GM23338 (cell line): ENCODE measurements at regions not wholly inside any gene's neighbourhood (a gene's known extent, or its start where the extent isn't known, plus 50 kb on each side); places are given as distances from the start of the nearest gene placed in this dataset.

Source experiments
- ATAC-seq: fragments of 200-7000 bp; cut with Tn5 transposase; 3 replicates; pipeline ENCODE4 v1.9.1; 2020
- DNase-seq: peaks from one replicate; pipeline ENCODE4 v3.0.0-alpha.2; 2015; ENCODE audit warnings: low spot score
- H2AFZ ChIP-seq: fragments of 200-600 bp; sonication (generic); 2 replicates; pipeline ENCODE4 v1.8.0; 2016; ENCODE audit warnings: antibody characterized with exemption, mild to moderate bottlenecking, moderate library complexity
- H3F3A ChIP-seq: fragments of 200-600 bp; sonication (generic); replicated peaks from 2 replicates; pipeline ENCODE4 v1.8.0; 2017; ENCODE audit warnings: antibody characterized with exemption, mixed run types, low read depth
- H3K27ac ChIP-seq: fragments of 200-600 bp; sonication (generic); 2 replicates; pipeline ENCODE4 v1.6.1; 2016; ENCODE audit warnings: low read depth
- H3K27me3 ChIP-seq: fragments of 200-600 bp; sonication (generic); 2 replicates; pipeline ENCODE4 v1.8.0; 2016; ENCODE audit warnings: mild to moderate bottlenecking, mixed run types, moderate library complexity; ENCODE audit not compliant: insufficient read depth
- H3K36me3 ChIP-seq: fragments of 200-600 bp; sonication (generic); 2 replicates; pipeline ENCODE4 v1.8.0; 2016; ENCODE audit warnings: mild to moderate bottlenecking; ENCODE audit not compliant: insufficient read depth
- H3K4me1 ChIP-seq: fragments of 200-600 bp; sonication (generic); 2 replicates; pipeline ENCODE4 v1.8.0; 2016; ENCODE audit warnings: mild to moderate bottlenecking, moderate library complexity; ENCODE audit not compliant: insufficient read depth
- H3K4me2 ChIP-seq: fragments of 200-600 bp; sonication (generic); 2 replicates; pipeline ENCODE4 v1.7.1; 2017; ENCODE audit warnings: mixed run types
- H3K4me3 ChIP-seq: fragments of 200-600 bp; sonication (generic); 2 replicates; pipeline ENCODE4 v1.6.1; 2016; ENCODE audit warnings: mixed run types
- H3K79me2 ChIP-seq: fragments of 200-600 bp; sonication (generic); replicated peaks from 2 replicates; pipeline ENCODE4 v1.8.0; 2017; ENCODE audit warnings: mild to moderate bottlenecking; ENCODE audit not compliant: insufficient read depth
- H3K9me2 ChIP-seq: fragments of 200-600 bp; sonication (generic); 2 replicates; pipeline ENCODE4 v1.8.0; 2017; ENCODE audit not compliant: insufficient read depth
- H4K20me1 ChIP-seq: fragments of 200-600 bp; sonication (generic); replicated peaks from 2 replicates; pipeline ENCODE4 v1.8.0; 2017; ENCODE audit warnings: mild to moderate bottlenecking; ENCODE audit not compliant: insufficient read depth
- H3K27ac Mint-ChIP-seq: 2 replicates; pipeline ENCODE4 v1.8.0; 2020; ENCODE audit warnings: inconsistent platforms, mild to moderate bottlenecking, moderate library complexity, mixed read lengths
- H3K27me3 Mint-ChIP-seq: 3 replicates; pipeline ENCODE4 v1.8.0; 2022; ENCODE audit warnings: low read depth, mild to moderate bottlenecking, moderate library complexity, mixed read lengths, inconsistent platforms; ENCODE audit not compliant: insufficient read depth, poor library complexity
- H3K36me3 Mint-ChIP-seq: 3 replicates; pipeline ENCODE4 v1.8.0; 2021; ENCODE audit warnings: low read depth, mild to moderate bottlenecking, inconsistent platforms, moderate library complexity, mixed read lengths
- H3K4me1 Mint-ChIP-seq: 3 replicates; pipeline ENCODE4 v1.8.0; 2020; ENCODE audit warnings: mild to moderate bottlenecking, inconsistent platforms, mixed read lengths
- H3K4me3 Mint-ChIP-seq: 3 replicates; pipeline ENCODE4 v1.8.0; 2021; ENCODE audit warnings: moderate library complexity, mild to moderate bottlenecking, inconsistent platforms, mixed read lengths
- H3K9me3 Mint-ChIP-seq: 3 replicates; pipeline ENCODE4 v1.8.0; 2020; ENCODE audit warnings: moderate library complexity, mild to moderate bottlenecking, inconsistent platforms, mixed read lengths
- CREB1 ChIP-seq: fragments of 250-450 bp; sonication (Bioruptor Pico); IDR thresholded peaks from 2 replicates; pipeline ENCODE4 v1.5.0; 2020; ENCODE audit warnings: low read depth, mild to moderate bottlenecking, moderate library complexity
- EZH2 ChIP-seq: fragments of 200-600 bp; sonication (generic); IDR thresholded peaks from one replicate; pipeline ENCODE4 v1.8.0; 2017; ENCODE audit warnings: antibody characterized with exemption, mild to moderate bottlenecking, low read depth; ENCODE audit not compliant: unreplicated experiment
- EZH2phosphoT487 ChIP-seq: fragments of 200-600 bp; sonication (generic); IDR thresholded peaks from one replicate; pipeline ENCODE4 v1.8.1; 2018; ENCODE audit warnings: antibody characterized with exemption; ENCODE audit not compliant: unreplicated experiment
- JUNB ChIP-seq: IDR thresholded peaks from one replicate; pipeline ENCODE4 v1.6.1; 2016; ENCODE audit warnings: antibody characterized with exemption; ENCODE audit not compliant: unreplicated experiment
- NANOG ChIP-seq: IDR thresholded peaks from 2 replicates; pipeline ENCODE4 v1.6.1; 2016; ENCODE audit warnings: antibody characterized with exemption, borderline replicate concordance
- POLR2AphosphoS5 ChIP-seq: IDR thresholded peaks from 2 replicates; pipeline ENCODE4 v1.6.1; 2016; ENCODE audit warnings: antibody characterized with exemption, low read depth
- STAT1 ChIP-seq: IDR thresholded peaks from one replicate; pipeline ENCODE4 v1.6.1; 2016; ENCODE audit warnings: antibody characterized with exemption; ENCODE audit not compliant: unreplicated experiment
- ZNF114 ChIP-seq: fragments of 250-450 bp; sonication (Bioruptor Pico); IDR thresholded peaks from 2 replicates; pipeline ENCODE4 v1.5.0; 2020; ENCODE audit warnings: mild to moderate bottlenecking, moderate library complexity
- ZNF331 ChIP-seq: fragments of 250-450 bp; sonication (Bioruptor Pico); IDR thresholded peaks from 2 replicates; pipeline ENCODE4 v1.5.0; 2020; ENCODE audit warnings: low read depth, mild to moderate bottlenecking, moderate library complexity
- TF ChIP-seq, protein P1 (sequence below): IDR thresholded peaks from 2 replicates; pipeline ENCODE4 v1.6.1; 2016; ENCODE audit warnings: antibody characterized with exemption
- TF ChIP-seq, protein P2 (sequence below), 2 experiments: fragments of 200-600 bp in 1 of 2; sonication (generic) in 1 of 2; conservative IDR thresholded peaks; 2 replicates each; pipeline versions ENCODE4 v1.5.1 to v1.6.1; 2016 to 2017; ENCODE audit warnings: antibody characterized with exemption in 2 of 2, low read depth in 2 of 2, mild to moderate bottlenecking in 2 of 2, moderate library complexity in 1 of 2
- TF ChIP-seq, protein P3 (sequence below): IDR thresholded peaks from one replicate; pipeline ENCODE4 v1.6.1; 2018; ENCODE audit warnings: antibody characterized with exemption; ENCODE audit not compliant: unreplicated experiment
- TF ChIP-seq, protein P4 (sequence below): fragments of 250-450 bp; sonication (Bioruptor Pico); IDR thresholded peaks from 2 replicates; pipeline ENCODE4 v1.5.0; 2020; ENCODE audit warnings: mild to moderate bottlenecking, moderate library complexity

DNA sequence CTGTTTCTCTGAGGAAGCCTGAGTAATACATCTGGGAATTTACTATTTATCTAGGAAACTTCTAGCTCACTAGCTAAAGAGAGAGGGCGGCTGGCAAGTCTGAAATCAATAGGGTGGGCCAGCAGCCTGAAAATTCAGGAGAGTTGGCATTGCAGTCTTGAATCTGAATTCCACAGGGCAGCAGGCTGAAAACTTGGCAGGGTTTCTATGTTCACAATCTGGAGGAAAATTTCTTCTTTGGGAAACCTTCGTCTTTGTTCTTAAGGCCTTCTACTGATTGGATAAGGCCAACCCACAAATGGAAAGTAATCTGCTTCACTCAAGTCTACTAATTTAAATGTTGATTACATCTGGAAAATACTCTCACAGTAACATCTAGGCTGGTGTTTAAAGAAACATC, 101.0 kb upstream of the COG2 start:
- no peaks in the 10 kb centered on the region for H3K4me1 ChIP-seq
- H3K27me3 ChIP-seq: no peaks in the 10 kb centered on the region
- H3K36me3 ChIP-seq: no peaks in the 10 kb centered on the region
- H3K4me1 Mint-ChIP-seq: peaks cover 5% of the 10 kb centered on the region; the same call in 2 of the 3 replicates
- no peak overlapping the region for H2AFZ ChIP-seq
- H3K4me3 Mint-ChIP-seq: no peak overlapping the region
- ATAC-seq (no peak), DNase-seq (no peak)
- H3F3A ChIP-seq: no peaks in the 10 kb centered on the region
- no peaks in the 10 kb centered on the region for H4K20me1 ChIP-seq
- no peaks in the 10 kb centered on the region for H3K79me2 ChIP-seq
- peaks cover 2% of the 10 kb centered on the region for H3K27me3 Mint-ChIP-seq
- no peaks in the 10 kb centered on the region for H3K9me3 Mint-ChIP-seq
- H3K36me3 Mint-ChIP-seq: no peaks in the 10 kb centered on the region
- TF ChIP-seq EZH2 (no peak), STAT1 (no peak), NANOG (no peak), JUNB (no peak), EZH2phosphoT487 (no peak), CREB1 (CRISPR knock-in tag) (no peak), POLR2AphosphoS5 (no peak), ZNF114 (CRISPR knock-in tag) (no peak), ZNF331 (CRISPR knock-in tag) (no peak)
- TF ChIP-seq, protein P1, sequence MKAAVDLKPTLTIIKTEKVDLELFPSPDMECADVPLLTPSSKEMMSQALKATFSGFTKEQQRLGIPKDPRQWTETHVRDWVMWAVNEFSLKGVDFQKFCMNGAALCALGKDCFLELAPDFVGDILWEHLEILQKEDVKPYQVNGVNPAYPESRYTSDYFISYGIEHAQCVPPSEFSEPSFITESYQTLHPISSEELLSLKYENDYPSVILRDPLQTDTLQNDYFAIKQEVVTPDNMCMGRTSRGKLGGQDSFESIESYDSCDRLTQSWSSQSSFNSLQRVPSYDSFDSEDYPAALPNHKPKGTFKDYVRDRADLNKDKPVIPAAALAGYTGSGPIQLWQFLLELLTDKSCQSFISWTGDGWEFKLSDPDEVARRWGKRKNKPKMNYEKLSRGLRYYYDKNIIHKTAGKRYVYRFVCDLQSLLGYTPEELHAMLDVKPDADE: no peak
- TF ChIP-seq, protein P2, sequence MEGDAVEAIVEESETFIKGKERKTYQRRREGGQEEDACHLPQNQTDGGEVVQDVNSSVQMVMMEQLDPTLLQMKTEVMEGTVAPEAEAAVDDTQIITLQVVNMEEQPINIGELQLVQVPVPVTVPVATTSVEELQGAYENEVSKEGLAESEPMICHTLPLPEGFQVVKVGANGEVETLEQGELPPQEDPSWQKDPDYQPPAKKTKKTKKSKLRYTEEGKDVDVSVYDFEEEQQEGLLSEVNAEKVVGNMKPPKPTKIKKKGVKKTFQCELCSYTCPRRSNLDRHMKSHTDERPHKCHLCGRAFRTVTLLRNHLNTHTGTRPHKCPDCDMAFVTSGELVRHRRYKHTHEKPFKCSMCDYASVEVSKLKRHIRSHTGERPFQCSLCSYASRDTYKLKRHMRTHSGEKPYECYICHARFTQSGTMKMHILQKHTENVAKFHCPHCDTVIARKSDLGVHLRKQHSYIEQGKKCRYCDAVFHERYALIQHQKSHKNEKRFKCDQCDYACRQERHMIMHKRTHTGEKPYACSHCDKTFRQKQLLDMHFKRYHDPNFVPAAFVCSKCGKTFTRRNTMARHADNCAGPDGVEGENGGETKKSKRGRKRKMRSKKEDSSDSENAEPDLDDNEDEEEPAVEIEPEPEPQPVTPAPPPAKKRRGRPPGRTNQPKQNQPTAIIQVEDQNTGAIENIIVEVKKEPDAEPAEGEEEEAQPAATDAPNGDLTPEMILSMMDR (conservative IDR thresholded peaks at IDR 0.05; ENCODE audit: low read depth in 2 of 2): no peak
- TF ChIP-seq, protein P3, sequence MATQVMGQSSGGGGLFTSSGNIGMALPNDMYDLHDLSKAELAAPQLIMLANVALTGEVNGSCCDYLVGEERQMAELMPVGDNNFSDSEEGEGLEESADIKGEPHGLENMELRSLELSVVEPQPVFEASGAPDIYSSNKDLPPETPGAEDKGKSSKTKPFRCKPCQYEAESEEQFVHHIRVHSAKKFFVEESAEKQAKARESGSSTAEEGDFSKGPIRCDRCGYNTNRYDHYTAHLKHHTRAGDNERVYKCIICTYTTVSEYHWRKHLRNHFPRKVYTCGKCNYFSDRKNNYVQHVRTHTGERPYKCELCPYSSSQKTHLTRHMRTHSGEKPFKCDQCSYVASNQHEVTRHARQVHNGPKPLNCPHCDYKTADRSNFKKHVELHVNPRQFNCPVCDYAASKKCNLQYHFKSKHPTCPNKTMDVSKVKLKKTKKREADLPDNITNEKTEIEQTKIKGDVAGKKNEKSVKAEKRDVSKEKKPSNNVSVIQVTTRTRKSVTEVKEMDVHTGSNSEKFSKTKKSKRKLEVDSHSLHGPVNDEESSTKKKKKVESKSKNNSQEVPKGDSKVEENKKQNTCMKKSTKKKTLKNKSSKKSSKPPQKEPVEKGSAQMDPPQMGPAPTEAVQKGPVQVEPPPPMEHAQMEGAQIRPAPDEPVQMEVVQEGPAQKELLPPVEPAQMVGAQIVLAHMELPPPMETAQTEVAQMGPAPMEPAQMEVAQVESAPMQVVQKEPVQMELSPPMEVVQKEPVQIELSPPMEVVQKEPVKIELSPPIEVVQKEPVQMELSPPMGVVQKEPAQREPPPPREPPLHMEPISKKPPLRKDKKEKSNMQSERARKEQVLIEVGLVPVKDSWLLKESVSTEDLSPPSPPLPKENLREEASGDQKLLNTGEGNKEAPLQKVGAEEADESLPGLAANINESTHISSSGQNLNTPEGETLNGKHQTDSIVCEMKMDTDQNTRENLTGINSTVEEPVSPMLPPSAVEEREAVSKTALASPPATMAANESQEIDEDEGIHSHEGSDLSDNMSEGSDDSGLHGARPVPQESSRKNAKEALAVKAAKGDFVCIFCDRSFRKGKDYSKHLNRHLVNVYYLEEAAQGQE: no peak
- TF ChIP-seq, protein P4, sequence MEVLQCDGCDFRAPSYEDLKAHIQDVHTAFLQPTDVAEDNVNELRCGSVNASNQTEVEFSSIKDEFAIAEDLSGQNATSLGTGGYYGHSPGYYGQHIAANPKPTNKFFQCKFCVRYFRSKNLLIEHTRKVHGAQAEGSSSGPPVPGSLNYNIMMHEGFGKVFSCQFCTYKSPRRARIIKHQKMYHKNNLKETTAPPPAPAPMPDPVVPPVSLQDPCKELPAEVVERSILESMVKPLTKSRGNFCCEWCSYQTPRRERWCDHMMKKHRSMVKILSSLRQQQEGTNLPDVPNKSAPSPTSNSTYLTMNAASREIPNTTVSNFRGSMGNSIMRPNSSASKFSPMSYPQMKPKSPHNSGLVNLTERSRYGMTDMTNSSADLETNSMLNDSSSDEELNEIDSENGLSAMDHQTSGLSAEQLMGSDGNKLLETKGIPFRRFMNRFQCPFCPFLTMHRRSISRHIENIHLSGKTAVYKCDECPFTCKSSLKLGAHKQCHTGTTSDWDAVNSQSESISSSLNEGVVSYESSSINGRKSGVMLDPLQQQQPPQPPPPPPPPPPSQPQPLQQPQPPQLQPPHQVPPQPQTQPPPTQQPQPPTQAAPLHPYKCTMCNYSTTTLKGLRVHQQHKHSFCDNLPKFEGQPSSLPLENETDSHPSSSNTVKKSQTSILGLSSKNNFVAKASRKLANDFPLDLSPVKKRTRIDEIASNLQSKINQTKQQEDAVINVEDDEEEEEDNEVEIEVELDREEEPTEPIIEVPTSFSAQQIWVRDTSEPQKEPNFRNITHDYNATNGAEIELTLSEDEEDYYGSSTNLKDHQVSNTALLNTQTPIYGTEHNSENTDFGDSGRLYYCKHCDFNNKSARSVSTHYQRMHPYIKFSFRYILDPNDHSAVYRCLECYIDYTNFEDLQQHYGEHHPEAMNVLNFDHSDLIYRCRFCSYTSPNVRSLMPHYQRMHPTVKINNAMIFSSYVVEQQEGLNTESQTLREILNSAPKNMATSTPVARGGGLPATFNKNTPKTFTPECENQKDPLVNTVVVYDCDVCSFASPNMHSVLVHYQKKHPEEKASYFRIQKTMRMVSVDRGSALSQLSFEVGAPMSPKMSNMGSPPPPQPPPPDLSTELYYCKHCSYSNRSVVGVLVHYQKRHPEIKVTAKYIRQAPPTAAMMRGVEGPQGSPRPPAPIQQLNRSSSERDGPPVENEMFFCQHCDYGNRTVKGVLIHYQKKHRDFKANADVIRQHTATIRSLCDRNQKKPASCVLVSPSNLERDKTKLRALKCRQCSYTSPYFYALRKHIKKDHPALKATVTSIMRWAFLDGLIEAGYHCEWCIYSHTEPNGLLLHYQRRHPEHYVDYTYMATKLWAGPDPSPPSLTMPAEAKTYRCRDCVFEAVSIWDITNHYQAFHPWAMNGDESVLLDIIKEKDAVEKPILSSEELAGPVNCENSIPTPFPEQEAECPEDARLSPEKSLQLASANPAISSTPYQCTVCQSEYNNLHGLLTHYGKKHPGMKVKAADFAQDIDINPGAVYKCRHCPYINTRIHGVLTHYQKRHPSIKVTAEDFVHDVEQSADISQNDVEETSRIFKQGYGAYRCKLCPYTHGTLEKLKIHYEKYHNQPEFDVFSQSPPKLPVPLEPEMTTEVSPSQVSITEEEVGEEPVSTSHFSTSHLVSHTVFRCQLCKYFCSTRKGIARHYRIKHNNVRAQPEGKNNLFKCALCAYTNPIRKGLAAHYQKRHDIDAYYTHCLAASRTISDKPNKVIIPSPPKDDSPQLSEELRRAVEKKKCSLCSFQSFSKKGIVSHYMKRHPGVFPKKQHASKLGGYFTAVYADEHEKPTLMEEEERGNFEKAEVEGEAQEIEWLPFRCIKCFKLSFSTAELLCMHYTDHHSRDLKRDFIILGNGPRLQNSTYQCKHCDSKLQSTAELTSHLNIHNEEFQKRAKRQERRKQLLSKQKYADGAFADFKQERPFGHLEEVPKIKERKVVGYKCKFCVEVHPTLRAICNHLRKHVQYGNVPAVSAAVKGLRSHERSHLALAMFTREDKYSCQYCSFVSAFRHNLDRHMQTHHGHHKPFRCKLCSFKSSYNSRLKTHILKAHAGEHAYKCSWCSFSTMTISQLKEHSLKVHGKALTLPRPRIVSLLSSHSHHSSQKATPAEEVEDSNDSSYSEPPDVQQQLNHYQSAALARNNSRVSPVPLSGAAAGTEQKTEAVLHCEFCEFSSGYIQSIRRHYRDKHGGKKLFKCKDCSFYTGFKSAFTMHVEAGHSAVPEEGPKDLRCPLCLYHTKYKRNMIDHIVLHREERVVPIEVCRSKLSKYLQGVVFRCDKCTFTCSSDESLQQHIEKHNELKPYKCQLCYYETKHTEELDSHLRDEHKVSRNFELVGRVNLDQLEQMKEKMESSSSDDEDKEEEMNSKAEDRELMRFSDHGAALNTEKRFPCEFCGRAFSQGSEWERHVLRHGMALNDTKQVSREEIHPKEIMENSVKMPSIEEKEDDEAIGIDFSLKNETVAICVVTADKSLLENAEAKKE: no peak
- H3K4me3 ChIP-seq: no peak overlapping the region
- H3K9me2 ChIP-seq: peaks cover 20% of the 10 kb centered on the region; the same call in 1 of the 2 replicates
- H3K4me2 ChIP-seq: no peak overlapping the region
- no peak overlapping the region for H3K27ac Mint-ChIP-seq
- H3K27ac ChIP-seq: no peak overlapping the region
